Esophagus squamous epithelium (tissue), 4 donors: ENCODE measurements at regions not wholly inside any gene's neighbourhood (a gene's known extent, or its start where the extent isn't known, plus 50 kb on each side); places are given as distances from the start of the nearest gene placed in this dataset.

Experiments used
- CTCF ChIP-seq, 6 experiments: fragments of 450-650 bp in 4 of 6; fragments of 200-600 bp in 2 of 6; sonication (generic) in 2 of 6; IDR thresholded peaks; one replicate each; pipeline ENCODE4 v1.5.1; 2016 to 2019; ENCODE audit warnings: antibody characterized with exemption in 6 of 6, mild to moderate bottlenecking in 4 of 6, moderate library complexity in 4 of 6
- POLR2A ChIP-seq, 4 donors: fragments of 450-650 bp; IDR thresholded peaks; one replicate each; pipeline ENCODE4 v1.6.1; 2017; ENCODE audit warnings: antibody characterized with exemption in 4 of 4, mild to moderate bottlenecking in 4 of 4, moderate library complexity in 3 of 4

- TF ChIP-seq CTCF (IDR thresholded peaks at IDR 0.05) (no peak), POLR2A (IDR thresholded peaks at IDR 0.05) (no peak)
Observed at GRCh38 chr16:5549802-5550201, 452.2 kb upstream of the EEF2KMT start.
